ENCODE measurements at regions not wholly inside any gene's neighbourhood (a gene's known extent, or its start where the extent isn't known, plus 50 kb on each side); places are given as distances from the start of the nearest gene placed in this dataset.

- no peak for DNase-seq
These were observed 144.8 kb upstream of the CCL2 start for GRCh38 chr17:34110315-34110714.

DNA sequence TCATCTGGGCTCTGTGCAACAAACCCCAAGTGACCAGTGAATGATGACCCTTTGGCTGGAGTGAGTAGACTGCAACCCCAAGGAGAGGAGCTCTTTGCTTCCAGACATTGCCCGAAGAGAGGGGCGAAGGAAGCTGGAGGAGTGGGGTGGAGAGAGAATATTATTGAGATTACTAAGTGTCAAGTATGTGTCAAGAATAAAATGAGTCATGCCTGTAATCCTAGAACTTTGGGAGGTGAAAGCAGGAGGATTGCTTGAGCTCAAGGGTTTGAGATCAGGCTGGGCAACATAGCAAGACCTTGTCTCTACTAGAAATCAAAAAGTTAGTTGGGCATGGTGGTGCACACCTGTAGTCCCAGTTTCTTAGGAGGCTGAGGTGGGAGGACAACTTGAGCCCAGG lies 142.0 kb upstream of the CCL2 start:
- no peak for DNase-seq

DNA sequence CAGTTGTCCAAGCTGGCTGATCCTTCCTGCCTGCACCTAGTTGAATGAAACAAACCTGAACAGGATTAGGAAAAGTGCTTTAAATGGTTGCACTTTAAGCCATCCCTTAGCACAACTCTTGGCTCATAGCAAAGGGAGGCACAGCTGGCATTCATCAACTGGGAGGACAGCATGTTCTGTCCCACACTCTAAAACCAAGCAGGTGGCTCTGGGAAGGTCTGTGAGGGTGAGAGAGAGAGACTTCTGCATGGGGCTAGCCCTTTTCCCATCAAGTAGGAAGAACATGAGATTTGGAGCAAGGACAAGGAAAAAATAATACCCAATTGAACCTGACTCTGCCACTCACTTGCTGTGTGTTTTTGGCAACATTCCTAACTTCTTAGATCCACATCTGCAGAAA lies 140.9 kb upstream of the CCL2 start:
- DNase-seq = no peak

- DNase-seq = no peak
These were observed 138.8 kb upstream of the CCL2 start for GRCh38 chr17:34116306-34116705.

- no peak for DNase-seq
These were observed 137.8 kb upstream of the CCL2 start for GRCh38 chr17:34117332-34117731.

GRCh38 chr17:34117811-34118210 lies 137.3 kb upstream of the CCL2 start:
- DNase-seq = no peak

- DNase-seq = no peak
These were observed 136.5 kb upstream of the CCL2 start for GRCh38 chr17:34118564-34118963.

- no peak for DNase-seq
These were observed 133.8 kb upstream of the CCL2 start for GRCh38 chr17:34121311-34121710.

DNA sequence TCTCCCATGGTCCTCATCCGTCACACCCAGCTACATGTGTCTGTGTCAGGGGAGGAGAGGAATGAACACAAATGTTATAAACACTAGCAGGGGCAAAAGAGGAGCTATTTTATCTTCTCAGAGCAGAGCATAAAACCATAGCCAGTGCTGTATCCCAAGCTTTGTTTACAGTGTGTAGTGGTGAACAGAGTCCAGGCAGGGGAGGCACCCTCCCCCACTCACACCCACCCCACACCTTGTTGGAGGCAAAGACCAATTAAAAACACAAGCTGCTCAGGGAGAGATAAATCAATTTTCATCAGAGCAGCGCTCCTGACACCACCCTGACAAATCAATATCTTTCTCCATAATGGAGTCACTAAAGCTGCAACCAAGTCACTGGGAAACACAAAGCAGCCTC lies 132.6 kb upstream of the CCL2 start:
- DNase-seq = no peak

DNA sequence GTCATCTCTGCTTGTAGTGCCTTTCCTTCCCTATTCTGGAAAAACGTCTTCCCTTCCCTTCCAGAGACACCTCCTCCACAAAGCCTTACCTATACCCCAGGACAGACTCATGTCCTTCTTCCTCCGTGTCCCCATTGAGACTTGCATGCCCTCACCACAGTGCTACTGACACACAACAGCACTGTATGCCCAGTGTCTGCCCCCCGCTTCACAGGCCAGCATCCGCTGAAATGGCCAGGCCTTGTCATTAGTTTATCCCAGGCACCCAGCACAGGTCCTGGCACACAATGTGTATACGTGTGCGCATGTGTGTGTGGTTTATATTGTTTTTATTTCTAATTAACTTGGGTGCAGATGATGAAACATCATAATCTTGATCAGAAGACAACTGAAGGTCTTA lies 130.1 kb upstream of the CCL2 start:
- no peak for DNase-seq

DNA sequence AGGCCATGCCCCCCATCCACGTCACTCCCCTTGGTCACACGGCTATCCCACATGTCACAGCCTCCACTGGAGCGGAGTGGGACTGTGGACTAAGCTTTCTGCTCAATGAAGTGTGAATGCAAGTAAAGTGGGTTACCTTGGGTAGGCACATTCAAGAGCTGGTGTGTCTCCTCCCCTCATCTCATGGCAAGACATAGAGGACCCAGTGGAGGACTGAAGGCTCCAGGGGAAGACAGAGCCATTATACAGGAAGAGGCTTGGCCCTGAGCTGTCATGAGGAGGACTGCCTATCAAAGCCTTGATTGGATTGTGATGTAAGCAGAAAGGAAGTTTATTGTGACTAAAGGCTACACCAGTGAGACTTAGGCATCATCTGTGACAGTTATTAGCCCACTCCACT lies 129.2 kb upstream of the CCL2 start:
- no peak for DNase-seq

- DNase-seq = no peak
These were observed 128.6 kb upstream of the CCL2 start for GRCh38 chr17:34126496-34126895.

GRCh38 chr17:34126965-34127364 lies 128.1 kb upstream of the CCL2 start:
- DNase-seq = no peak

DNA sequence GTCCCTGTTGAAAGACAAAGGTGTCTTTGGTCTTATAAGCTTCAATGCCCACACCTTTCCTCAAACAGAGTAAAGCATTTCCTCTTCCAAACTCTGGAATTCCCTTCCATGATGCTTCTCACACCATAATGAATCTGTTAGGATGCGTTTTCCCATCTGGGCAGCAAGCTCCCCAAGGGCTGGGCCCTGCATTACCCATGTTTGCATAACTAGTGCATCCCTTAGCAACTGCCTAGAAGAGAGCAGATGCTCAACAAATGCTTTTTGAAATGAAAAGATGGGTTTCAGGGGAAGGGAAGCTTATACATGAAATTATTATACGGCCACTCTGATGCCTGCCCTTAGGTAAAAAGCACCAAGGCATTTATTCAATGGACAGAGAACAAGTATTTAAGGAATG lies 124.5 kb upstream of the CCL2 start:
- DNase-seq = no peak

- DNase-seq = no peak
These were observed 123.7 kb upstream of the CCL2 start for GRCh38 chr17:34131386-34131785.

DNA sequence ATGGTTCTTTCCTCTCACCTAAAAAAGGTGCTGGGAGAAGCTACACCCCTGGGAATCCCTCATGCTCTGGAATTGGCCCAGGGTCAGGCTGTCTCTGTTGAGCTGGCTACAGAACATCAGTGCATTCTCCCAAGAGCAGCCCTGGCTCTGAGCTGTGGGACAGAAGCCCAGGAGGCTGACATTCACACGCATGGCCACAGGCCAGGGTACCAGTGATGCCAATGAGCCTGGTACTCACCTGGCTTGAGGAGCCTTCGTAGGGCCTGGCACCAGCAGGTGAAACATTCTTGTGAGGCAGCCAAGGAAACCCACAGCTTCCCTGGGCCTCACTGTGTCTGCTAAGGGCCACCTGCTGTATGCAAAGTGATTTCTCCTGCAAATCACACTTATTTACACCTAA lies 121.7 kb upstream of the CCL2 start:
- DNase-seq = no peak

GRCh38 chr17:34135841-34136240 lies 119.2 kb upstream of the CCL2 start:
- no peak for DNase-seq

DNA sequence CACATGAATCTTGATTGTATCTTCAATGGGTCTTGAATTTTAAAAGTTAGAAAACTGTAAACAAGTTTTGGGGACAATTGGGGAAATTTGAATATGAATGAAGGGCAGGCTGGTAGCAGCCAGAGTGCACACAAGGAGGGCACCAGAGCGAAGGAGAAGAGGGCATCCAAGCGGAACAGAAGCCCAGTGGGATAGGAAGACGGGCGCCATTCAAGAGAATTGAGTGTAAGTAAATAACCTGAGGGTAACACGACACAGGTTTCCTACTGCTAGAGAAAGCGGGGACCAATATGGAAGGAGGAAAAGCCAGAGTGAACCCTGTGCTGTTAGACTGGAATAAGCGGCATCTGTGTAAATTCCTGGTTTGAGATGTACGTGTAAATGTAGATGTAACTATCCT lies 115.1 kb upstream of the CCL2 start:
- DNase-seq = no peak

DNA sequence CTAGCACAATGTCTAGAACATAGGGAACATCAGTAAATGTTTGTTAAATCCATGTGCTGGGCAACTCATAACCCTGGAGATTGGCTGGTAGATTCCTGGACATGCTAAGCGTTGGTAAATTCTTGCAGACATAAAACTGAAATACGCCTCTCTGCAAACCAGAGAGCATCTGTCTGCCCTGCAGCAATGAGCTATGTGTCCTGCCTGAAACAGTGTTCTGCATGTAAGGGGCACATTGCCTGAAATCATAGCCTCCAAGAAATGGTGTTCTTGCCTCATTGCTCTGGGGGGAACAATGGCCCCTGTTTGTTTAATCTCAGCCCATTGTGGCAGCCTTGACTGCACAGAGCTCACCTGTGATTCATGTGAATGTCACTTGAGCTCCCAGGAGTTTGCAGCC lies 113.5 kb upstream of the CCL2 start:
- DNase-seq = no peak

DNA sequence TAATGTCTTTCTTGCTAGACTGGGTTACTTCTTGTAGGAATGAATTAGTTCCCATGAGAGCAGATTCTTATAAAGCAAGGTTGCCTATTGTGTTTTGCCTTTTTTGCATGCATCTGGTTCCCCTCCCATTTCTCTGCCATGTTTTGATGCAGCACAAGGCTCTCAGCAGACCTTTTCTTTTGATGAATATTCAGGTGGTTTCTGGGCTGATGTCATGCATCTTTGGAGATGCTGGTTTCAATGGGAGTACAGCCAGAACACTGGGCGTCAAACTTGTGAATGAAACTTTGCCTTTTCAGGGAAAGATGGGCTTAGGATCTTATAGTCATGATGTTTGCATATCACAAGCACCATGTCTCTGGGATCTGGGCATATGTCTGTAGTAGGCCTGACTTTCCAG lies 111.7 kb upstream of the CCL2 start:
- no peak for DNase-seq

GRCh38 chr17:34146440-34147043 lies 108.5 kb upstream of the CCL2 start:
- peak; percentile 39 to 53 for DNase-seq

GRCh38 chr17:34151102-34151501 lies 104.0 kb upstream of the CCL2 start:
- no peak for DNase-seq

DNA sequence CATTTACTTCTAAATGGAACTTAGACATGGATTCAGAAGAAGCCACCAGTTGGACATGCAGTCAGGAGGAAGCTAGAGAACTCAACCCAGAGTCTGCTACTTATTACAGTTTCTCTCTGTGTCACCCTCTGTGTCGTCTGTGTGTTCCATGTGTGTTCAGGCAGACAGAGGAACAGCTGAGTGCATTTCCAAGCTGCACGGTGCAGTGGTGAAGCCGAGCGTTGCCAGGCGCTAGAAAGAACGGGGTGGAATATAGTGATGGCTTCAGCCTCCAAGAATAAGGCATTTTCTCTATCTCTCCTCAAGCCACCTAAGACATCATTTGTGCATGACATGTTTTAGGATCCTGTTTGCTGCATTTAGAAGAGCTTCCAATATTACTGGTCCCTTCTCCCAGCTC lies 101.1 kb upstream of the CCL2 start:
- DNase-seq = no peak

DNA sequence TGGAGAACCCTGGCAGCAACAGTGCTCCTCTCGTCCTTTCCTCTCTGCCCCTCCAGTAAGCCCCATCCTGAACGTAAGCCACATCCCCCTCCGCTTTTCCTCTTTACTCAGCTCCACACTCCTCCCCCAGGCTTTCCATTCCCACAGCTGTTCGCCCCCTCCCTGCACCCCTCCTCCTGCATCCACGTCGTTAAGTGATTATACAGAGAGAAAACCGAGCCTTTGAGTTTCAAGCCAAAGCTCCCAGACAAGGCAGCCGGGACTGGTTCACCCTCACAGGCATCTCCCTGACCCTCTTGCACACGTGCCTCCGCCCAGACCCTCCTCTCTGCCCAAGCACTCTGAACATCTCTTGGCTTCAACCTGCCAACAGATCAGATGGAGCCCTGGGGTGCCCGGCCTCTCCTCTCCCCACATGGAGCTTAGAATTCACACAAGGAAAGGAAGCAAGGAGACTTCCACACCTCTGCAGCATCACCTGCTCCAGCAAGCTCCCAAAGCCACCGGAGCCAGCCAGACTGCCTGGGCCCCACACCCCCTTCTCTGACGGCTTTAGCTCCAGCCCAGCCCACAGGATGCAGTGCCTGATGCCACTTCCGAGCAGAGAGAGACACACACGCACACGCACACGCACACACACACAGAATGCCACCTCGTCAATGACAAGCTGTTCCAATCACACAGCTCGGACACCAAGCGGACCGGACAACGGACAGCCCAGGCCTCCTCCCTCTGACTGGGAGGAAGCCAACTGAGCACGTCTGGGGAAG lies 99.9 kb upstream of the CCL2 start:
- DNase-seq = no peak

GRCh38 chr17:34155947-34156346 lies 99.1 kb upstream of the CCL2 start:
- no peak for DNase-seq

Measured in stimulated activated CD4-positive, alpha-beta T cell treated with anti-CD3 and anti-CD28 coated beads, Interleukin-2, amount 100 ng/mL, for 48 hours (primary cell).